Stimulated activated CD8-positive, alpha-beta memory T cell treated with anti-CD3 and anti-CD28 coated beads, Interleukin-7, amount 100 ng/mL, for 24 hours (primary cell): ENCODE measurements at regions not wholly inside any gene's neighbourhood (a gene's known extent, or its start where the extent isn't known, plus 50 kb on each side); places are given as distances from the start of the nearest gene placed in this dataset.

Experiments used
- DNase-seq: peaks from one replicate; pipeline ENCODE4 v3.0.0-alpha.2; 2020; ENCODE audit warnings: low read depth

GRCh38 chr11:134797411-134798089 lies 385.5 kb upstream of the B3GAT1 start:
- no peak for DNase-seq

GRCh38 chr11:134795017-134795416 lies 383.0 kb upstream of the B3GAT1 start:
- DNase-seq = no peak

GRCh38 chr11:134794192-134794591 lies 382.1 kb upstream of the B3GAT1 start:
- DNase-seq = no peak

- DNase-seq = no peak
Observed at GRCh38 chr11:134792677-134793076, 380.6 kb upstream of the B3GAT1 start.

- no peak for DNase-seq
Observed at GRCh38 chr11:134792044-134792443, 380.0 kb upstream of the B3GAT1 start.

DNA sequence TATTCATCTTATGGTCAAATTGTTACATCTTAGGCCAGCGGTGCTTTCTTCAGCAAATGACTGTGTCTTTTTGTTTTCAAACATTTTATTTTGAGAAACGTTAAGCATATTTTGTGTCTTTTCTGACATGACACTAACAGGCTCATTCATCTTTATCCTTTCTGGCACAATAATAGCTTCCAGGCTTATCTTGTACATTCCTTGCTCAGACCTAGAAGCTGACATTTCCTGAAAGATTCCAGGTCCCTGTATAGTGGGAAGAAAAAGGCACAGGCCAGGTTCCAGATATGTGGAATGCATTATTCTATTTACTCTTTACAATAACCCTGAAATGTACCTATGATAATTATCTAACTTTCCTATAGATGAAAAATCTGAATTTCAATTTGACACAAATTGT lies 379.1 kb upstream of the B3GAT1 start:
- DNase-seq = no peak

GRCh38 chr11:134789104-134789503 lies 377.1 kb upstream of the B3GAT1 start:
- DNase-seq = no peak

- no peak for DNase-seq
Observed at GRCh38 chr11:134786636-134787035, 374.6 kb upstream of the B3GAT1 start.

DNA sequence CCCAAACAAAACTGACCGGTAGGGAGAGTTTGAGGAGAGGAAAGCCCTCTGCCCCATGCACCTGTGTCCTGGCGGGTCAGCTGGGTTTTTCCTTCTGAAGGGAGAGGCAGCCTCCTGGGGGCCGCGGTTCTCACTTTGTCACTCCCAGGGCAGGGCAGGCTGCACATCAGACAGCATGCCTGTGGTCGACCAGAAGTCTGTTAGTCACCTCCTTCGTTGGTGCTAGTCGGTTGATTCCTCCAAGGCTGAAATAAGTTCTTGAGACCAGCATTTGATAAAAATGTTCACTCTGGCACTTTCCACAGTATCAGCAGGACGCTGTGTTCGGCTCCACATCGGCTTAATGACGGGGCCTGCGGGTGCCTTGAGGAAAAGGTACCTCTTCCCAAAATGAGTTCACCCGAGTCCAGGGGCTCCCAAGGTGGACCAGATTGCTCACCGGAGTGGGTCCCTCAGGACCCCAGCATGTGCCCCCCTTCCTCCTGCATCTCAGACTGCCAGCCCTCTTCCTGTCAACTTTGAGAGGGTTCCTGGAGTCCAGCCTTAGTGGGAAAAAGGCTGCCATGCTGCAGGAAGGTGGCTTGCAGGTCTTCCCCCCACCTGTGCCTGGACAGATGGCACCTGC lies 373.7 kb upstream of the B3GAT1 start:
- DNase-seq = no peak

- no peak for DNase-seq
Observed at GRCh38 chr11:134785059-134785458, 373.0 kb upstream of the B3GAT1 start.

DNA sequence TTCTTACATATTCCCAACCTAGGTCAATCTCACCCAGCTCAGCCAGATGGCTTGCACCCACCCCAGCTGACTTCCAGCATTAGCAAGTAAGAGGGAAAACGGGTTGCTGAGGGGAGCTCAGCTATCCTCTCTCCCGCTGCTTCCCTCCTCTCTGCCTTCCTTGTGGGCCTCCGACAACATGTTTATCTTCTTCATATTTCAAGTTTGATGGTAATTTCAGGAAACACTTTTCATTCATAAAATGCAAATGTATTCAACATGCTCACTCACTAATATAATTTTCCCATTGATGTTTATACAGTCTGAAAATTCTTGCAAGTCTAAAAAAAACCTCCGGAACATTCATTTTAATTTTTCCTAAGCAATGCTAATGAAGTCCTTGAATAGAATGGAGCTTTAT lies 372.5 kb upstream of the B3GAT1 start:
- no peak for DNase-seq

GRCh38 chr11:134784046-134784445 lies 372.0 kb upstream of the B3GAT1 start:
- no peak for DNase-seq

DNA sequence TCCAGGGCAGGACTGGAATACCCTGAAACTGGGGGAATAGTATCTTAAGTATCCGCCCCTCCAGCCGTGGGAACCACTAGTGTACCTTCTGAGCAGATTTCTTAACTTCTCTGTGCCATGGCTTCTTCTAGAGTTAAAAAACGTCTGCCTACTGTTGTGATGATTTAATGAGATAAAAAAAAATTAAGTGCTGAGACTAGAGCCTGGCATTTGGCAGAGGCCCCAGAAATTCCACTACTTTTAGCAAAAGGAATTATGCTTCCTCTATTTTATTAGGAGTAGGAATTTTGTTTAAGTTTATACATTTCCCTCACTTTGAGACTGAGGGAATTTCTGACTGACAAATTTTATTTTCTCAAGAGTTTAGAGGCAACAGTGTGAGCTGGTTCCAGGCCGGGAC lies 371.2 kb upstream of the B3GAT1 start:
- no peak for DNase-seq

DNA sequence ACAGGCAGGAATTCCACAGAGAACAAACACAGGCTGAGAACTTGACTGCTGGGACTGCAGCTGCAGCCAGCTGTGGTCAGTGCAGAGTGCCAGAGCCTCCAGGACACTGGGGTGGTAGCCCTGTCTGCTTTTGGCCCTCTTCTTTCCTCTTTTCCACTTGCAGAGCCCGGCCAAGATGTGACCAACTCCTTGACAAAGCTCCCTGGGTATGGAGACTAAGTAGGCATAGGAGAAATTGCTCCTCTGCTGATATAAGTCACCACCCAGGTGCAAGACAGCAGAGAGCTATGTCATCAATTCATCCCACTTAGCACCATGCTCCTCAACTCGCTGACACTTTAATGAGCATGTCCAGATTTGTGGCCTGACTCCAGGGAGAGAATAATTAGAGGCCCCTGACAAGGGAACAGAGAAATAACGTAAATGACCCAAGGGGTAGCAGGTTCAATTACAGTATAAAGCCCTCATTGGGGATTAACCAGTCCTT lies 369.4 kb upstream of the B3GAT1 start:
- no peak for DNase-seq

DNA sequence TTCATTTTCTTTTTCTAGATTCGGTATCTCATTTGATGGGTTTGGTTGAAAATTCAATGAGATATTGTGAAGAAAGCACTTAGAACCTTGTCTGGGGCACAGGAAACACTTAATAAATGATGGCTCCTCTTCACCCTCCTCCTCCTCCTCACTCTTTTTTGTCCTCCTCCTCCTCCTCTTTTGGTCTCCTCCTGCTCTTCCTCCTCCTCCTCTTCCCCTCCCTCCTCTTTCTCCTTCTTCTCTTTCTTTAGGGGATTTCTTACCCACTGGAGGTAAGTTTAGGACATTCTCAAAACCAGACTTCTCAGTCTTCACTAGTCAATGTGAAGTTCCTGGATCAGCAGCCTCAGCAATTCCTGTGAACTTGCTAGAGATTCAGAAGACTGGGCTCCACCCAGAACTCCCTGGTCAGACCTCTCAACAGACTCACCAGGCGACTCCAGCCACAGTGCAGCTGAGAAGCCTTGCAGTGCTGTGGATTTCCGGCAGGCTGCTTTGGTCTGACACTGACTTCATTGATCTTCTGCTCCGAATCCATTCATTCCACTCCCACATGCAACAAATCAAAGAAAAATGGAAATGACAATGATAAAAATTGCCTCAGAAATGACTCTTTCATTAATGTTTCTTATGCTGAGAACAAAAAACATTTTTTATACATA lies 368.6 kb upstream of the B3GAT1 start:
- DNase-seq = no peak

DNA sequence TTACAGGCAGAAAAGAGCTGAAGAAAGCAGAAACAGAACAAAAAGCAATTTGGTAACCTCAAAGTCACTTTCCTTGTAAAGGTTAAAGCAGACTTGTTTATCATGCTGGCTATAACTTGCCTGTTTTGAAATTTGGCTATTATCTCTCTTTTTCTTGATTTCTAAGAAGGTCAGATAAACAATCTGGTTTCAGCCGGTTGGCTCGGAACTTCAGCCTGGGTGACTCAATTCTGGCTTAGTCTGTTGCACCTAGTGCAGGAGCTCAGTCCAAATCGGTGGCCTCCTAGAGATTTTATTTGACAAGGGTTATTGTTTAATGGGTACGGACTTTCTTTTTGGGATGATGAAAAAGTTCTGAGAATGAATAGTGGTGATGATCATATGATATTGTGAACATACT lies 367.1 kb upstream of the B3GAT1 start:
- DNase-seq = no peak

- DNase-seq = no peak
Observed at GRCh38 chr11:134768463-134768862, 356.4 kb upstream of the B3GAT1 start.

DNA sequence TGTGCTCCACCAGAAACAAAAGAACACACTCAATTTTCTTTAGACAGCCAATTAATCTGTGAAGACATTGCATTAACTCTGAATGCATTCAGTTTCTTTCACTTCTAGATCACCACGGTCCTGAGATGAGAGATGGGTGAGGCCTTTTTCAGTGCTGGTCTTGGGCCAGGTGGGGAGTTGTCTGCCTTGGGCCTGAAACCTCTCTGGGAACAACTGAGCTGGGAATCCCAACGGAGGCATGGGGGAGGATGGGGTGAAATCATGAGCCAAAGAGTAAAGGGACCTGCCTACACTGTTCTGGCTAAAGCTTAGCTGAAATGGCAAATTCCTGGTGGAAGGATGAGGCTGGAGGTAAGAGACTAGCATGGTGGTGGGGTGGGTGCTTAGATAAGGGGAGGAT lies 353.5 kb upstream of the B3GAT1 start:
- DNase-seq = no peak

GRCh38 chr11:134764966-134765365 lies 352.9 kb upstream of the B3GAT1 start:
- DNase-seq = no peak

DNA sequence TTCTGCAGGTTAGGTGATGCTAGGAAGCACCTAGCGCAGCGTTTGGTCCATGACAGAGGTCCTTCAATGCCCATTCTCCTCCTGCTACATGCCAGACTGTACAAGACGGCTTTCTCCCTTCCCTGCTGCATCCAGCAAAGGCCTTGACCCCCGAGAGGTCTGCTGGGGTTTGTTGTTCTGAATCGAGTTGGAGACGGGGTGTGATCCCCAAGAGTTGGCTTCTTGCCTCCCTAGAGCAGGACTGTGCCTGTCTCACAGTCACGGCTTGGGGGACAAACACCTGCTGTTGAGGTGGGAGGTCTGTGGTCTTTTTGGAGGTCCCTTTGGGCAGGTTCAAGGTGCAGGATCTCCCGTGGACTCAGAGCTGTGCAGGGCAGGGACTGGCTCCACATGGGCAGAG lies 352.3 kb upstream of the B3GAT1 start:
- no peak for DNase-seq

DNA sequence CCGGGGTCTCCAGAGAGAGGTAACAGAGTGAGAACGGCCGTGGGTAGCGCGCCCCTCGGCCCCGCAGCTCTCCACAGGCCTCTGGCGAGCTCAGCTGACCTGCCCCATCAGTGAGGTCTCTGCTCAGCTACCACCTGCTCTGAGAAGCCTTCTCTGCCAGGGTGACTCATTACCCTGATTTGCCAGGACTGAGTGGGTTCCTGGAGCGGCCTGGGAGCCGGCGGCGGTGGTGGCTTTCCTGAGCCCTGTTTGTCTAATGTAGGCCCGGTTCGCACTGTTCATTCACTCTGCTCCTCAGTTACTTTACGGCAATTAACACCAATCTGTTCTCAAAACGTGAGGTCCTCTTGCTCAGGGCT lies 351.0 kb upstream of the B3GAT1 start:
- DNase-seq = no peak

- DNase-seq = no peak
Observed at GRCh38 chr11:134762248-134763029, 350.4 kb upstream of the B3GAT1 start.

DNA sequence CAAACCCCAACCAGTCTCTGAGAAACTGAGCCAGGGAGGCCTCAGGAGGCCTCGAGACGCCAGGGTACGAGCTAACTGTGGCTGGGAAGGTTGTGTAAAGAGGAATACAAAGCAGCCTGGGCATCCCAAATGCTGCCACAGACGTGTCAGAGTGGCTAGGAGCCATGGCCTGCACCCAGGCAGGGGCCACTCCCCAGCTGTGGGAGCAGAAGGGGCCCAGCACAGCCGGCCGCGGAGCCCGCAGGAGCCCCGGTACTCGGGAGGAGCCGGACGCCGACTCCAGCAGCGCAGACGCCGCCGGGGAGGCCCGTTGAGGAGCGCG lies 349.8 kb upstream of the B3GAT1 start:
- DNase-seq = no peak
